PC-9 (cell line): ENCODE measurements at regions not wholly inside any gene's neighbourhood (a gene's known extent, or its start where the extent isn't known, plus 50 kb on each side); places are given as distances from the start of the nearest gene placed in this dataset.

Experiments
- EZH2 ChIP-seq: fragments of 200-600 bp; sonication (generic); IDR thresholded peaks from 2 replicates; pipeline ENCODE4 v1.8.0; 2017; ENCODE audit warnings: antibody characterized with exemption, low read depth
- TF ChIP-seq, protein P1 (sequence below): fragments of 200-600 bp; sonication (generic); conservative IDR thresholded peaks from 2 replicates; pipeline ENCODE4 v1.6.1; 2017; ENCODE audit warnings: mixed run types, antibody characterized with exemption, mild to moderate bottlenecking, moderate library complexity

DNA sequence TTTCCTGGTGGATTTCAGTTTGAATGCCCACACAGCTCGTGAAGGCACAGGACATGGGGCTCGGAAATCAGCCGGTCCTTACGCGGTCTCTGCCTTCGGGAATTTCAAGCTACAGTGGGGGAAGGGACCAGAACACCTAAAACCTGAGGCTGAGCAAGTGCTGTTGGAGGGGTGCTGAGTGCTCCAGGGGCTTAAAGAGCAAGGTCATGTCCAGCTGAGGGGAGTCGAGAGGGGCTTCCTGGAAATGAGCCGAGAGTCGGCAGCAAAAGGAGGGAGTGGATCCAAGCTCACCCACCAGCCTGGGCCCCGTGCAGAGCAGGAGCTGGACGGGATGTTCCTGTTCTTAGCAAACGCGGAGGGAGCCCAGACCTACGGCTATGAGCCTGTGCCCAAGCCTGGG lies 73.2 kb upstream of the RPL38 start:
- TF ChIP-seq EZH2: no peak
- TF ChIP-seq, protein P1, sequence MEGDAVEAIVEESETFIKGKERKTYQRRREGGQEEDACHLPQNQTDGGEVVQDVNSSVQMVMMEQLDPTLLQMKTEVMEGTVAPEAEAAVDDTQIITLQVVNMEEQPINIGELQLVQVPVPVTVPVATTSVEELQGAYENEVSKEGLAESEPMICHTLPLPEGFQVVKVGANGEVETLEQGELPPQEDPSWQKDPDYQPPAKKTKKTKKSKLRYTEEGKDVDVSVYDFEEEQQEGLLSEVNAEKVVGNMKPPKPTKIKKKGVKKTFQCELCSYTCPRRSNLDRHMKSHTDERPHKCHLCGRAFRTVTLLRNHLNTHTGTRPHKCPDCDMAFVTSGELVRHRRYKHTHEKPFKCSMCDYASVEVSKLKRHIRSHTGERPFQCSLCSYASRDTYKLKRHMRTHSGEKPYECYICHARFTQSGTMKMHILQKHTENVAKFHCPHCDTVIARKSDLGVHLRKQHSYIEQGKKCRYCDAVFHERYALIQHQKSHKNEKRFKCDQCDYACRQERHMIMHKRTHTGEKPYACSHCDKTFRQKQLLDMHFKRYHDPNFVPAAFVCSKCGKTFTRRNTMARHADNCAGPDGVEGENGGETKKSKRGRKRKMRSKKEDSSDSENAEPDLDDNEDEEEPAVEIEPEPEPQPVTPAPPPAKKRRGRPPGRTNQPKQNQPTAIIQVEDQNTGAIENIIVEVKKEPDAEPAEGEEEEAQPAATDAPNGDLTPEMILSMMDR: no peak
